HUES48 (cell line): ENCODE measurements at regions not wholly inside any gene's neighbourhood (a gene's known extent, or its start where the extent isn't known, plus 50 kb on each side); places are given as distances from the start of the nearest gene placed in this dataset.

ENCODE experiments used
- H3K27ac ChIP-seq: one replicate; pipeline ENCODE4 v1.7.0; 2013; ENCODE audit warnings: low read depth, low read length, inconsistent platforms
- H3K27me3 ChIP-seq: 2 replicates; pipeline ENCODE4 v1.6.1; 2013; ENCODE audit warnings: mild to moderate bottlenecking, low read length; ENCODE audit not compliant: control insufficient read depth, insufficient read depth
- H3K36me3 ChIP-seq: 2 replicates; pipeline ENCODE4 v1.6.1; 2013; ENCODE audit warnings: low read length; ENCODE audit not compliant: control insufficient read depth, insufficient read depth
- H3K4me1 ChIP-seq: 2 replicates; pipeline ENCODE4 v1.6.1; 2013; ENCODE audit warnings: mild to moderate bottlenecking, low read length; ENCODE audit not compliant: control insufficient read depth, insufficient read depth
- H3K4me3 ChIP-seq: 2 replicates; pipeline ENCODE4 v1.5.1; 2013; ENCODE audit warnings: mild to moderate bottlenecking, low read depth, low read length
- H3K9ac ChIP-seq: 2 replicates; pipeline ENCODE4 v1.6.1; 2013; ENCODE audit warnings: mild to moderate bottlenecking, low read depth, low read length, moderate library complexity
- H3K9me3 ChIP-seq: 2 replicates; pipeline ENCODE4 v1.6.1; 2013; ENCODE audit warnings: low read length; ENCODE audit not compliant: control insufficient read depth, insufficient read depth

- H3K9ac ChIP-seq: no peak overlapping the region
- no peak overlapping the region for H3K27ac ChIP-seq
- H3K4me3 ChIP-seq: no peak overlapping the region
- no peaks in the 10 kb centered on the region for H3K9me3 ChIP-seq
- H3K36me3 ChIP-seq: no peaks in the 10 kb centered on the region
- H3K4me1 ChIP-seq: peaks cover 9% of the 10 kb centered on the region; the same call in 1 of the 2 replicates
- H3K27me3 ChIP-seq: no peaks in the 10 kb centered on the region
Measured at GRCh38 chr5:33229216-33229615, 211.5 kb upstream of the TARS1 start.

- Histone ChIP-seq H3K4me3 (no peak overlapping the region), H3K4me1 (peaks cover 9% of the 10 kb centered on the region; the same call in 1 of the 2 replicates), H3K36me3 (no peaks in the 10 kb centered on the region), H3K27ac (no peak overlapping the region), H3K9me3 (no peaks in the 10 kb centered on the region), H3K9ac (no peak overlapping the region), H3K27me3 (no peaks in the 10 kb centered on the region)
Measured at GRCh38 chr5:33230467-33231078, 210.2 kb upstream of the TARS1 start.

- Histone ChIP-seq H3K27me3 (no peaks in the 10 kb centered on the region), H3K4me1 (peaks cover 9% of the 10 kb centered on the region; the same call in 1 of the 2 replicates), H3K36me3 (no peaks in the 10 kb centered on the region), H3K4me3 (no peak overlapping the region), H3K9ac (no peak overlapping the region), H3K9me3 (no peaks in the 10 kb centered on the region), H3K27ac (no peak overlapping the region)
Measured at GRCh38 chr5:33231214-33231710, 209.5 kb upstream of the TARS1 start.

GRCh38 chr5:33231935-33232334 is 208.8 kb upstream of the TARS1 start:
- Histone ChIP-seq H3K9me3 (no peaks in the 10 kb centered on the region), H3K4me3 (no peak overlapping the region), H3K27me3 (no peaks in the 10 kb centered on the region), H3K4me1 (peaks cover 7% of the 10 kb centered on the region; the same call in 1 of the 2 replicates), H3K36me3 (no peaks in the 10 kb centered on the region), H3K9ac (no peak overlapping the region), H3K27ac (no peak overlapping the region)

GRCh38 chr5:33232731-33233505 is 207.8 kb upstream of the TARS1 start:
- no peaks in the 10 kb centered on the region for H3K27me3 ChIP-seq
- H3K9me3 ChIP-seq: no peaks in the 10 kb centered on the region
- H3K9ac ChIP-seq: no peak overlapping the region
- H3K27ac ChIP-seq: no peak overlapping the region
- H3K36me3 ChIP-seq: no peaks in the 10 kb centered on the region
- H3K4me3 ChIP-seq: no peak overlapping the region
- H3K4me1 ChIP-seq: no peaks in the 10 kb centered on the region

GRCh38 chr5:33235304-33235703 is 205.5 kb upstream of the TARS1 start:
- no peaks in the 10 kb centered on the region for H3K27me3 ChIP-seq
- no peak overlapping the region for H3K27ac ChIP-seq
- H3K36me3 ChIP-seq: no peaks in the 10 kb centered on the region
- H3K4me3 ChIP-seq: no peak overlapping the region
- no peaks in the 10 kb centered on the region for H3K4me1 ChIP-seq
- no peaks in the 10 kb centered on the region for H3K9me3 ChIP-seq
- no peak overlapping the region for H3K9ac ChIP-seq

GRCh38 chr5:33235824-33236223 is 204.9 kb upstream of the TARS1 start:
- Histone ChIP-seq H3K9me3 (no peaks in the 10 kb centered on the region), H3K27ac (no peak overlapping the region), H3K4me3 (no peak overlapping the region), H3K27me3 (no peaks in the 10 kb centered on the region), H3K4me1 (no peaks in the 10 kb centered on the region), H3K36me3 (no peaks in the 10 kb centered on the region), H3K9ac (no peak overlapping the region)

GRCh38 chr5:33237471-33237870 is 203.3 kb upstream of the TARS1 start:
- H3K9me3 ChIP-seq: no peaks in the 10 kb centered on the region
- no peaks in the 10 kb centered on the region for H3K36me3 ChIP-seq
- no peak overlapping the region for H3K27ac ChIP-seq
- H3K4me3 ChIP-seq: no peak overlapping the region
- H3K4me1 ChIP-seq: no peaks in the 10 kb centered on the region
- no peak overlapping the region for H3K9ac ChIP-seq
- no peaks in the 10 kb centered on the region for H3K27me3 ChIP-seq

- Histone ChIP-seq H3K27me3 (no peaks in the 10 kb centered on the region), H3K9ac (no peak overlapping the region), H3K36me3 (no peaks in the 10 kb centered on the region), H3K9me3 (no peaks in the 10 kb centered on the region), H3K4me1 (no peaks in the 10 kb centered on the region), H3K27ac (peak overlapping the region; percentile 7), H3K4me3 (no peak overlapping the region)
Measured at GRCh38 chr5:33238826-33239695, 201.7 kb upstream of the TARS1 start.

- Histone ChIP-seq H3K4me1 (no peaks in the 10 kb centered on the region), H3K4me3 (no peak overlapping the region), H3K9me3 (no peaks in the 10 kb centered on the region), H3K27me3 (no peaks in the 10 kb centered on the region), H3K9ac (no peak overlapping the region), H3K36me3 (no peaks in the 10 kb centered on the region), H3K27ac (no peak overlapping the region)
Measured at GRCh38 chr5:33240558-33240957, 200.2 kb upstream of the TARS1 start.
